CD14-positive monocyte (primary cell): ENCODE measurements at regions not wholly inside any gene's neighbourhood (a gene's known extent, or its start where the extent isn't known, plus 50 kb on each side); places are given as distances from the start of the nearest gene placed in this dataset.

Source experiments
- DNase-seq, 3 donors: peaks; one replicate each; pipeline ENCODE4 v3.0.0-alpha.2; 2011 to 2022
- H2AFZ ChIP-seq: 2 replicates; pipeline ENCODE4 v1.6.0; 2012; ENCODE audit warnings: mild to moderate bottlenecking, low read depth, low read length, inconsistent platforms; ENCODE audit not compliant: insufficient read depth, poor library complexity, severe bottlenecking
- H3K27ac ChIP-seq, 2 donors: 1 replicate in 1 of 2; 2 replicates in 1 of 2; pipeline ENCODE4 v1.5.1; 2012 to 2013; ENCODE audit warnings: low read length in 2 of 2, control low read depth in 1 of 2, inconsistent platforms in 1 of 2, low read depth in 1 of 2, mild to moderate bottlenecking in 1 of 2
- H3K27me3 ChIP-seq, 2 donors: one replicate each; pipeline versions ENCODE4 v1.6.0 to v1.6.1; 2011 to 2013; ENCODE audit warnings: low read length in 2 of 2; ENCODE audit not compliant: control insufficient read depth in 2 of 2, insufficient read depth in 2 of 2
- H3K36me3 ChIP-seq, 2 donors: replicated peaks in 1 of 2; 1 replicate in 1 of 2; 2 replicates in 1 of 2; pipeline versions ENCODE4 v1.5.1 to v1.6.1; 2012 to 2013; ENCODE audit warnings: low read length in 2 of 2, control low read depth in 1 of 2, inconsistent platforms in 1 of 2, mild to moderate bottlenecking in 1 of 2; ENCODE audit not compliant: insufficient read depth in 2 of 2, control insufficient read depth in 1 of 2
- H3K4me1 ChIP-seq, 2 donors: 1 replicate in 1 of 2; 2 replicates in 1 of 2; pipeline versions ENCODE4 v1.5.1 to v1.6.1; 2012 to 2013; ENCODE audit warnings: low read length in 2 of 2, control low read depth in 1 of 2, inconsistent platforms in 1 of 2, mild to moderate bottlenecking in 1 of 2, moderate library complexity in 1 of 2; ENCODE audit not compliant: insufficient read depth in 2 of 2, control insufficient read depth in 1 of 2
- H3K4me2 ChIP-seq: replicated peaks from 2 replicates; pipeline ENCODE3; 2012; ENCODE audit warnings: low read length, moderate library complexity, mild to moderate bottlenecking; ENCODE audit not compliant: poor library complexity, severe bottlenecking; ENCODE audit errors: extremely low read depth
- H3K4me3 ChIP-seq, 3 experiments: fragments of 200-600 bp in 1 of 3; sonication (generic) in 1 of 3; replicated peaks in 1 of 3; 1 replicate in 2 of 3; 2 replicates in 1 of 3; pipeline ENCODE4 v1.5.1; 2011 to 2013; ENCODE audit warnings: low read length in 3 of 3, mild to moderate bottlenecking in 3 of 3, control low read depth in 2 of 3, low read depth in 2 of 3, inconsistent platforms in 1 of 3, moderate library complexity in 1 of 3
- H3K79me2 ChIP-seq: 2 replicates; pipeline ENCODE4 v1.6.0; 2012; ENCODE audit warnings: mild to moderate bottlenecking, control low read depth, inconsistent platforms, low read length, moderate library complexity; ENCODE audit not compliant: insufficient read depth
- H3K9ac ChIP-seq: 2 replicates; pipeline ENCODE4 v1.6.0; 2017; ENCODE audit warnings: low read length, mild to moderate bottlenecking; ENCODE audit not compliant: insufficient read depth, poor library complexity, severe bottlenecking
- H3K9me3 ChIP-seq, 2 donors: replicated peaks in 1 of 2; 1 replicate in 1 of 2; 2 replicates in 1 of 2; pipeline versions ENCODE4 v1.5.1 to v1.6.1; 2012 to 2013; ENCODE audit warnings: low read length in 2 of 2, control low read depth in 1 of 2; ENCODE audit not compliant: control insufficient read depth in 1 of 2, insufficient read depth in 1 of 2
- H4K20me1 ChIP-seq: 2 replicates; pipeline ENCODE4 v1.6.0; 2012; ENCODE audit warnings: mild to moderate bottlenecking, low read length, control low read depth, moderate library complexity; ENCODE audit not compliant: insufficient read depth
- H3K27ac Mint-ChIP-seq, 7 donors: one replicate each; pipeline ENCODE4 v1.8.0; 2020; ENCODE audit warnings: mild to moderate bottlenecking in 7 of 7, mixed read lengths in 7 of 7, moderate library complexity in 6 of 7, inconsistent platforms in 2 of 7
- H3K27me3 Mint-ChIP-seq, 3 donors: one replicate each; pipeline ENCODE4 v1.8.0; 2021 to 2022; ENCODE audit warnings: low read depth in 3 of 3, mild to moderate bottlenecking in 3 of 3, mixed read lengths in 3 of 3, moderate library complexity in 3 of 3, inconsistent platforms in 1 of 3
- H3K36me3 Mint-ChIP-seq, 2 donors: one replicate each; pipeline ENCODE4 v1.8.0; 2020; ENCODE audit warnings: mixed read lengths in 2 of 2, inconsistent platforms in 1 of 2, mild to moderate bottlenecking in 1 of 2
- H3K4me1 Mint-ChIP-seq: one replicate; pipeline ENCODE4 v1.8.0; 2020; ENCODE audit warnings: mild to moderate bottlenecking, mixed read lengths
- H3K4me3 Mint-ChIP-seq, 2 donors: one replicate each; pipeline ENCODE4 v1.8.0; 2020; ENCODE audit warnings: mild to moderate bottlenecking in 2 of 2, mixed read lengths in 2 of 2, moderate library complexity in 1 of 2
- H3K9me3 Mint-ChIP-seq, 7 donors: one replicate each; pipeline ENCODE4 v1.8.0; 2020 to 2022; ENCODE audit warnings: mixed read lengths in 7 of 7, mild to moderate bottlenecking in 6 of 7, moderate library complexity in 6 of 7, inconsistent platforms in 2 of 7
- WGBS: methylation state at CpG from one replicate; pipeline ENCODE4 v1.1.5; 2013; ENCODE audit warnings: missing lambda C conversion rate; ENCODE audit not compliant: insufficient coverage; 5-methylcytosine and 5-hydroxymethylcytosine counted together
- intact Hi-C, 2 donors: fragments of 100-400 bp; cut with micrococcal nuclease; formaldehyde crosslinking; loops; one replicate each; pipeline versions ENCODE4 v1.15.0 to v1.15.1; 2023
- TF ChIP-seq, protein P1 (sequence below): fragments of 200-600 bp; IDR thresholded peaks from one replicate; pipeline ENCODE4 v1.8.0; 2022; ENCODE audit warnings: antibody characterized with exemption, mild to moderate bottlenecking

DNA sequence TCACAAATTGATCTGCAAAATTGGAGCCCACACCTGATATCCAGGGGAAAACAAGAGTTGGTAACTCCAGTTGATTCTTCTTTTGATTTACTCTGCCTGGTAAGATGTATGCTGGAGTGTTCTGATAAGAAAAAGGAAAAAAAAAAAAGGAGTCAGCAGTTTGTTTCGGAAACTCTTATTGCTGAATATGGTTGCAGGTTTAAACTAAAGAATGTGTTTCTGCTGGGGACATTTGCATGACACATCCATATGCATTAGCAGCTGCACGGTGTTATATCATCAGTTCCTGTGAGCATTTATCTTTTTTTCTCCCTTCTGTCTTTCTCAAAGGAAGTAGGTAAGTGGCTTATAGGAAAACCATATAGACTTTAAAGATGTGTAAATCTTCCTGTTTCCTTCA lies 418.5 kb upstream of the ESRRG start:
- Mint-ChIP-seq H3K4me1 (no peaks in the 10 kb centered on the region), H3K36me3 (no peaks in the 10 kb centered on the region), H3K27ac (no peak overlapping the region), H3K9me3 (peaks cover 3 to 22% (median 11%) of the 10 kb centered on the region in 7 donors), H3K27me3 (peaks cover 46 to 57% (median 52%) of the 10 kb centered on the region in 3 donors), H3K4me3 (peak overlapping the region in 1 of 2 donors; percentile 3)
- no peaks in the 10 kb centered on the region for H3K79me2 ChIP-seq
- H3K9me3 ChIP-seq: peaks cover 9 to 26% of the 10 kb centered on the region in 2 donors
- no peak overlapping the region for H3K4me2 ChIP-seq
- DNase-seq: no peak
- WGBS: 100% methylated on average over 1 of the region's 2 CpGs
- peaks cover 45 to 58% of the 10 kb centered on the region in 2 donors for H3K27me3 ChIP-seq
- no peak overlapping the region for H3K4me3 ChIP-seq
- intact Hi-C loops: no loop called here
- no peak overlapping the region for H2AFZ ChIP-seq
- H3K4me1 ChIP-seq: no peaks in the 10 kb centered on the region
- TF ChIP-seq, protein P1, sequence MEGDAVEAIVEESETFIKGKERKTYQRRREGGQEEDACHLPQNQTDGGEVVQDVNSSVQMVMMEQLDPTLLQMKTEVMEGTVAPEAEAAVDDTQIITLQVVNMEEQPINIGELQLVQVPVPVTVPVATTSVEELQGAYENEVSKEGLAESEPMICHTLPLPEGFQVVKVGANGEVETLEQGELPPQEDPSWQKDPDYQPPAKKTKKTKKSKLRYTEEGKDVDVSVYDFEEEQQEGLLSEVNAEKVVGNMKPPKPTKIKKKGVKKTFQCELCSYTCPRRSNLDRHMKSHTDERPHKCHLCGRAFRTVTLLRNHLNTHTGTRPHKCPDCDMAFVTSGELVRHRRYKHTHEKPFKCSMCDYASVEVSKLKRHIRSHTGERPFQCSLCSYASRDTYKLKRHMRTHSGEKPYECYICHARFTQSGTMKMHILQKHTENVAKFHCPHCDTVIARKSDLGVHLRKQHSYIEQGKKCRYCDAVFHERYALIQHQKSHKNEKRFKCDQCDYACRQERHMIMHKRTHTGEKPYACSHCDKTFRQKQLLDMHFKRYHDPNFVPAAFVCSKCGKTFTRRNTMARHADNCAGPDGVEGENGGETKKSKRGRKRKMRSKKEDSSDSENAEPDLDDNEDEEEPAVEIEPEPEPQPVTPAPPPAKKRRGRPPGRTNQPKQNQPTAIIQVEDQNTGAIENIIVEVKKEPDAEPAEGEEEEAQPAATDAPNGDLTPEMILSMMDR: no peak
- H3K9ac ChIP-seq: no peak overlapping the region
- H4K20me1 ChIP-seq: no peaks in the 10 kb centered on the region
- no peaks in the 10 kb centered on the region for H3K36me3 ChIP-seq
- no peak overlapping the region for H3K27ac ChIP-seq

DNA sequence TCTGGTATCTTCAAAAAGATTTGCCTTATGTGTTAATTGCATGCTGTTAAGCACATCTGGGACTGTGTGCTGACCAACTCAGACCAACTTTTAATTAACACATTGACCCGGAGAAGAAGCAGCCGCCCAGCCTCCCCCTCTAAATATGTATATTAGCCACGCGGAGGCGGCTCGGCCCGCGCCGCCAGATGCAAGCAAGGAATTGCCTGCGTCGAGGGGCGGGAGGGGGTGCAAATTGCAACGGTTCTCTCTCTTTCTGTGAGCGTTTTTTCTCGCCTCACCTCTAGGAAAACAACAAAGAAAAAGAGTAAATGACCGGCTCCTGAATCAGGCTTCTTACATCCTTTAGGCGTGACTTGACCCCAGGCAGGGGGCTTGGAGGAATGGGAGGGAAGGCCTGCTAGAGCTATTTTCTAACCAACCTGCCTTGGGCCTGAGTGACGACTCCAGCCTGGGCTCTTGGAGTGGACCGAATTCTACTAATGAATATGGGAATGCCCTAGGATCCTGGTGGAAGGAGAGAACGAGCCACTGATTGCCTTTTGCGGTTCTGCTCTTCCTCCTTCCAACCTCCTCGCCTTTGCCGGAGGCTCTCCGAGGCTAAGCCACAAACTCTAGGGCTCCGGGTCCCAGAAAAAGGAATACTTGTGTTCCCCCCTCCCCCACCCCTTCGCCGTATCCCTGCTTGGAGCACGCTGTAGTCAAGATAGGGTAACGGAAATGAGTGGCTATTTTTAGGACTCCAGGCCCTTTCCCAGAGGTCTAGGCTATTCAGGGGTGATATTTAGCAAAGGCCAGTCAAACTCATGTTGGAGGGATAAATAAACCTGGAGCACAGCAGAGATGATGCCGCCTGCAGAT lies 417.0 kb upstream of the ESRRG start:
- H3K4me1 Mint-ChIP-seq: peaks cover 2% of the 10 kb centered on the region
- H3K9me3 ChIP-seq: peaks cover 9 to 34% of the 10 kb centered on the region in 2 donors
- WGBS: 43% methylated on average over 1 of the region's 30 CpGs
- no peak overlapping the region for H3K27ac Mint-ChIP-seq
- H3K4me1 ChIP-seq: no peaks in the 10 kb centered on the region
- peak overlapping the region in 1 of 2 donors; percentile 46 for H3K4me3 Mint-ChIP-seq
- peaks cover 56 to 71% of the 10 kb centered on the region in 2 donors for H3K27me3 ChIP-seq
- H3K79me2 ChIP-seq: no peaks in the 10 kb centered on the region
- no peak overlapping the region for H3K9ac ChIP-seq
- DNase-seq: no peak
- no peaks in the 10 kb centered on the region for H4K20me1 ChIP-seq
- H2AFZ ChIP-seq: no peak overlapping the region
- no peak overlapping the region for H3K27ac ChIP-seq
- H3K4me3 ChIP-seq: no peak overlapping the region
- H3K36me3 Mint-ChIP-seq: peaks cover 0 to 3% of the 10 kb centered on the region in 2 donors
- H3K9me3 Mint-ChIP-seq: peaks cover 3 to 25% (median 12%) of the 10 kb centered on the region in 7 donors
- intact Hi-C loops: no loop called here
- TF ChIP-seq, protein P1: no peak
- H3K27me3 Mint-ChIP-seq: peaks cover 60 to 72% (median 66%) of the 10 kb centered on the region in 3 donors
- no peak overlapping the region for H3K4me2 ChIP-seq
- H3K36me3 ChIP-seq: no peaks in the 10 kb centered on the region
